ENCODE measurements at regions not wholly inside any gene's neighbourhood (a gene's known extent, or its start where the extent isn't known, plus 50 kb on each side); places are given as distances from the start of the nearest gene placed in this dataset.
"Not testable (repeated sequence)": the region's sequence is repeated elsewhere in the genome, so short reads cannot be mapped to it uniquely, and the experiment has no call there.

DNA sequence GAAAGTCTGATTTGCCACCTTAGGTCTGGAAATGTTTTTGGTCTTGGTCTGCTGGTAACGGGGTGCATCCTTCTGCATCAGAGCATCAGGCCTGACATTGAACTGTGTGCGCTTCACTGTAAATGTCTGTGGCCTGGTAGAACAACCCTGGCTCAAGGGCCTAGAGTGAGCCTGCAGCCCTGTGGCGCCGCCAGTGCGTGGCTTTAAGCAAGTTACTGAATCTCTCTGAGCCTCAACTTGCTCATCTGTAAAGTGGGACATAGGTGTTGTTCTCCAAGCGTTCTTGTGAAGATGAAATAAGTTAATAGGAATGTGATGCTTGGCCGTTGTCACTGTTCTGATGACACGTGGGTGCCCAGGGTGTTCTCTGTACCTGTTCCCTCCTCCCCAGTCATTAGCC lies 127.6 kb upstream of the CIBAR2 start:
- H3K9ac ChIP-seq (ENCODE audit: insufficient read length) = no peak overlapping the region
- no peak for DNase-seq (ENCODE audit: low read depth, low spot score)
- TF ChIP-seq POLR2AphosphoS5 (IDR thresholded peaks at IDR 0.05; ENCODE audit: borderline replicate concordance, low read depth, low read length) (no peak), EZH2 (IDR thresholded peaks at IDR 0.05) (no peak), FOXP2 (optimal IDR thresholded peaks at IDR 0.05; ENCODE audit: control extremely low read depth, extremely low read length, insufficient read depth) (no peak)
- H3K9me3 ChIP-seq (ENCODE audit: low read depth, low read length) = no peaks in the 10 kb centered on the region
- no peaks in the 10 kb centered on the region for H3K36me3 ChIP-seq (ENCODE audit: insufficient read depth, low read length)
- H3K4me3 ChIP-seq = no peak overlapping the region
- H3K27ac ChIP-seq = no peak overlapping the region

DNA sequence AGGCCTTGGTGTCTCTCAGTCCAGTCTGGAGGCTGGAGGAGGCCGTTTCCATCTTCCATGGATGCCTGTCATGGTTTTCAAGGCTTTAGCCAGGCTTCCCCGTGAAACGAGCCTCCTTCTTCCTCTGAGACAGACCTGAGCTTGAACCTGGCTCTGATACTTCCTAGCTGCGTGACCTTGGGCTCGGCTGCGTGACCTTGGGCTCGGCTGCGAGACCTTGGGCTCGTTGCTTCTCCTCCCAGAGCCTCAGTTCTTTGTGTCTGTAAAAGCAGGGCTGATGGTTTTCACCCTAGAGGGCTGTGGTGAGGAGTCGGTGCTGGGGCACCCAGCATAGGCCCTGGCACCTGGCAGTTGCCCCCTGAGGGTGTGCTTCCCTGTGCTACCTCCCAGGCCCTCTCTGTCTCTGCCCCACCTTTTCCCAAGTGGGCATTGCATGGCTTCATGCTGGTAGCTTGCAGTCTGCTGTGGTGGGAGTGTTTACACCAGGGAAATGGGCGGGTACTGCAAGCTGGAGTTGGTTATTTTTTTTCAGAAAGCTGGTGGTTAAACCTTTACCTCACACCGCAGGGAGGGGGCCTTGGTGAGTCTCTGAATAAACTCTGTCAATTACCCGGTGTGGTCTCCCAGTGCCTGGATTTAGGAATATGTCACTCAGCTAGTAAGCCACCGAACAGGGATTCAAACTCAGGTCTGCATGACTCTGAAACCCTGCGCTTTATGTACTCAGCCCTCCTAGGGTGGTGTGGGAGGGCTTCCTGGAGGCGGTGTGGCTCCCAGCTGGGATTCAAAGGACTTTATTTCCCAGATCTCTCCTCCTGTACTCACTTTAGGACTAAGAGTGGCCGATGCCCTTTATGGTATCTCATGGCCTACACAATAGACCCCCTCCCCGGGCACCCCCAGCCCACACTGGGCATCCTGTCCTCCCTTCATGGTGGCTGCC lies 129.0 kb upstream of the CIBAR2 start:
- no peaks in the 10 kb centered on the region for H3K9me3 ChIP-seq (ENCODE audit: low read depth, low read length)
- H3K4me3 ChIP-seq = no peak overlapping the region
- H3K9ac ChIP-seq (ENCODE audit: insufficient read length) = no peak overlapping the region
- H3K36me3 ChIP-seq (ENCODE audit: insufficient read depth, low read length) = no peaks in the 10 kb centered on the region
- no peak overlapping the region for H3K27ac ChIP-seq
- TF ChIP-seq FOXP2 (optimal IDR thresholded peaks at IDR 0.05; ENCODE audit: control extremely low read depth, extremely low read length, insufficient read depth) (no peak), POLR2AphosphoS5 (IDR thresholded peaks at IDR 0.05; ENCODE audit: borderline replicate concordance, low read depth, low read length) (no peak), EZH2 (IDR thresholded peaks at IDR 0.05) (no peak)
- no peak for DNase-seq (ENCODE audit: low read depth, low spot score)

DNA sequence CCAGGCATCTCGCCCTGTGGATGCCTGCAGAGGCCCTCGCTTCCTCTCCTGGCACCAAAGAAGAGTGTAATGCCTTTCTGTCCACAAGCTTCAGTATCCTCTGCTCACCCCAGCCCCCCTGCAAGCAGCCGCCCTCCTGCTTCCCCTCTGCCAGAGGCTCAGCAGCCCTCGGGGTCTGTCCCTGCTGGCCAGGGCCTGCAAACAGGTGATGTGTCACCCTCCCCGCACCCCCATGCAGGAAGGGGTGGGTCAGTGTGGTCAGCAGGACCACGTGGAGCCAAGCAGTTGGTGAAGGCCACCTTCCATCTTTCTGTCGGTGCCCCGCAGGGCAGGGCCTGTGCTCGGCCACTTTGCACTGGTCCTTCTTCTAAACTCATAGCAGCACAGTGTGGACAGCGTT lies 129.9 kb upstream of the CIBAR2 start:
- H3K9ac ChIP-seq (ENCODE audit: insufficient read length) = no peak overlapping the region
- no peak for DNase-seq (ENCODE audit: low read depth, low spot score)
- H3K9me3 ChIP-seq (ENCODE audit: low read depth, low read length) = no peaks in the 10 kb centered on the region
- H3K36me3 ChIP-seq (ENCODE audit: insufficient read depth, low read length) = no peaks in the 10 kb centered on the region
- TF ChIP-seq FOXP2 (optimal IDR thresholded peaks at IDR 0.05; ENCODE audit: control extremely low read depth, extremely low read length, insufficient read depth) (no peak), EZH2 (IDR thresholded peaks at IDR 0.05) (no peak), POLR2AphosphoS5 (IDR thresholded peaks at IDR 0.05; ENCODE audit: borderline replicate concordance, low read depth, low read length) (no peak)
- no peak overlapping the region for H3K4me3 ChIP-seq
- H3K27ac ChIP-seq = no peak overlapping the region

DNA sequence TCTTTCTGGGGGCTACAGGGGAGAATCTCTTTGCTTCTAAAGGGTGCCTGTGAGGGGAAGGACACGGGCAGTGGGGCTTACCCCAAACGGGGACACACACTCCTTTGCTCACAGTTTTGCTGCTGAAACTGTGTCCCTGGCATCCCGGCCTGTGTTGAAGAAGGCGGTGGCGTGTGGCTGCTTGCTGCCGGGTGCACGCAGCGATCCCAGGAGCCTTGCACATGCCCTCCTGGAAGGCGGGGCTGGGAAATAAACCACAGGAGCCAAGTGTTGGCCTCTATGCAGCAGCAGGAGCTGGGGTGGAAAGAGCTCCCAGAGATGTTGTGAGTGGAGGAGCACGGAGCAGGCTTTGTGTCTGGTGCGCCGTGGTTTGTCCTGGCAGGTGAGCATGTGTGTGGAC lies 131.0 kb upstream of the CIBAR2 start:
- H3K9ac ChIP-seq (ENCODE audit: insufficient read length) = no peak overlapping the region
- H3K4me3 ChIP-seq = no peak overlapping the region
- no peak for DNase-seq (ENCODE audit: low read depth, low spot score)
- no peaks in the 10 kb centered on the region for H3K9me3 ChIP-seq (ENCODE audit: low read depth, low read length)
- TF ChIP-seq POLR2AphosphoS5 (IDR thresholded peaks at IDR 0.05; ENCODE audit: borderline replicate concordance, low read depth, low read length) (no peak), FOXP2 (optimal IDR thresholded peaks at IDR 0.05; ENCODE audit: control extremely low read depth, extremely low read length, insufficient read depth) (no peak)
- no peaks in the 10 kb centered on the region for H3K36me3 ChIP-seq (ENCODE audit: insufficient read depth, low read length)
- no peak overlapping the region for H3K27ac ChIP-seq

DNA sequence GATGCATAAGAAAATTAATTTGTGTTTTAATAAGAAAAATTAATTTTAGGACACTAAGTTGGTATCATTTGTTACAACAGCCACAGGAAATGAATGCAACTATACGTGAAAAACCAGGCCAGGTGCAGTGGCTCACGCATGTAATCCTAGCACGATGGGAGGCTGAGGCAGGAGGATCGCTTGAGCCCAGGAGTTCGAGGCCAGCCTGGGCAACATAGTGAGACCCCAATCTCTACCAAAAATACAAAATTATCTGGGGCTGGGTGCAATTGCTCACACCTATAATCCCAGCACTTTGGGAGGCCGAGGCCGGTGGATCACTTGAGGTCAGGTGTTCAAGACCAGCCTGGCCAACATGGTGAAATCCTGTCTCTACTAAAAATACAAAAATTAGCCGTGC lies 132.2 kb upstream of the CIBAR2 start:
- H3K9me3 ChIP-seq (ENCODE audit: low read depth, low read length); H3K27ac ChIP-seq; DNase-seq (ENCODE audit: low read depth, low spot score); H3K4me3 ChIP-seq; H3K36me3 ChIP-seq (ENCODE audit: insufficient read depth, low read length); H3K9ac ChIP-seq (ENCODE audit: insufficient read length): not testable (repeated sequence)

DNA sequence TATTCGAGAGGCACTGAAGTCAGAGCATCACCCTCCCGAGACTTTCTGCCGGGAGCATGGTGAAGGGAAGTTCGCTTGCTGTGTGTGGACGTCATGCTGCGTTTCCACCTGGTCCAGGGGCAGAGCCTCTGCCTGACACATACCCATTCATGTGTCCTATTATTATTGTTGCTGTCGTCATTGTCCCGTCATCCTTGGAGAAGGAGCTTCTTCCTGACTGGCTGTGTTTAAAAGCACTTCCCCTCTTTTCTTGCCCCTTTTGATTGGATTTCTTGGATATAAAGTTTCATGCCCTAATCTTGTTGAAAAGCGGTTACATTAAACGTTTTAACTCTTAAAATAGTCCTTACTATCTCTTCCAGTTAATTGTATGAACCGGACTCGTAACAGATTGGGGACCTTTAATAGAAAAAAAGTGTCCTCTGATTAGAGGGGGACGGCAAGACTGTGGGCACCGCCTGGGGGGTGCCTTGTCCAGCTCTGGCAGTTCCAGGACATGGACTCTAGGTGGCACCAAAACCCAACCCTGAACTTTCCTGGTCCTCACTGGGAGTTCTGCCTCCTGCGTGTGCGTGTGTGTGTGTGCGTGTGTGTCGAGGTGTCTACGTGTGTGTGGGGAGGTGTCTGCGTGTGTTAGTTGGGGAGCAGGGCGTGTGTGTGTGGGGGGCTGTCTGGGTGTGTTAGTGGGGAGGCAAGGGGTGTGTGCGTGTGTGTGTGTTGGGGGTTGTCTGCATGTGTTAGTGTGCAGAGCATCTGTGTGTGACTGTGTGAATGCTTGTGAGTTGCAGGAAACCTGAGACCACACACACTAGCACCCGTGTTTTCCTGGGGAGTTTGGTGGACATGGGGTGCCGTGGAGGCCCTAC lies 133.3 kb upstream of the CIBAR2 start:
- H3K9me3 ChIP-seq (ENCODE audit: low read depth, low read length) = no peaks in the 10 kb centered on the region
- no peaks in the 10 kb centered on the region for H3K36me3 ChIP-seq (ENCODE audit: insufficient read depth, low read length)
- H3K27ac ChIP-seq = peak overlapping the region; percentile 13; the same call in 1 of the 2 replicates
- no peak overlapping the region for H3K9ac ChIP-seq (ENCODE audit: insufficient read length)
- DNase-seq (ENCODE audit: low read depth, low spot score) = no peak
- peak overlapping the region; percentile 48 for H3K4me3 ChIP-seq
- TF ChIP-seq POLR2AphosphoS5 (IDR thresholded peaks at IDR 0.05; ENCODE audit: borderline replicate concordance, low read depth, low read length) = no peak

DNA sequence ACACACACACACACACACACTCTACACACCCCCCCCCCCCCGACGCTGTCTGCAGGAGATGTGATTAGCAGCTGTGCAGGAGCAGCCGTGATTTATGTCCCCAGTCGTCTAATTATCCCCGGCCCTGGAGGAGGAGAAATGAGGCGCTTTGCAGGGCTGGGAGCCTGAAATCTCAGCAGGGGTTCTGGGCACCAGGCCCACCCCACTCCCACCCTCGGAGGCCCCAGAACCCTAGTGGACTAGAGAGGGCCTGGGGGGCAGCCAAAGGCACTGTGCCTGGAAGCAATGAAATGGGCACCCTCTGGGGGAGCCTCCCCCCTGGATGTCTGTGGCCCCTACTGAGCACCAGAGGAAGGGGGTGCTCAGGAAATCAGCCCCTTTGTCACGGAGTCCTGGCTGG lies 134.2 kb upstream of the CIBAR2 start:
- Histone ChIP-seq H3K4me3 (no peak overlapping the region), H3K9me3 (ENCODE audit: low read depth, low read length) (no peaks in the 10 kb centered on the region), H3K9ac (ENCODE audit: insufficient read length) (no peak overlapping the region), H3K27ac (no peak overlapping the region), H3K36me3 (ENCODE audit: insufficient read depth, low read length) (no peaks in the 10 kb centered on the region)
- DNase-seq (ENCODE audit: low read depth, low spot score) = no peak
- no peak for TF ChIP-seq POLR2AphosphoS5 (IDR thresholded peaks at IDR 0.05; ENCODE audit: borderline replicate concordance, low read depth, low read length)
- no peak for TF ChIP-seq FOXP2 (optimal IDR thresholded peaks at IDR 0.05; ENCODE audit: control extremely low read depth, extremely low read length, insufficient read depth)
- TF ChIP-seq EZH2 (IDR thresholded peaks at IDR 0.05) = no peak

DNA sequence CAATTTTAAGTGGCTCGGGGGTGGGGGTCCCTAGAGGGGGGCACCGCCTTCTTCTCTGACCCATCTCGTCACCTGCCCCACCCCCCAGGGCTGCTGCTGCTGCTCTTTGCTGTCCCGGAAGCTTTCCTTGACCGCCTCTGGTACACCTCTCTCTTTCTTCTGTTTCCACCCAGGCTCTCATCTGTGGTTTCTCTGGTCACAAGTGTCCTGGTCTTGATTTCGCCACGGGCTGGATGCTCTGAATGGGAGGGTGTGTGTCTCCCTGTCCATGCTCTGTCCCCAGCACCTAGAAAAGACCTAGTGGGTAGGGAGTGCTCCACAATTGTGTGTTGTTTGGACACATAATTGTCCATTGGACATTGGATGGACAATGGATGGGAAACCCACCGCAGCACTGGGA lies 134.7 kb upstream of the CIBAR2 start:
- Histone ChIP-seq H3K36me3 (ENCODE audit: insufficient read depth, low read length) (no peaks in the 10 kb centered on the region), H3K9me3 (ENCODE audit: low read depth, low read length) (no peaks in the 10 kb centered on the region), H3K27ac (no peak overlapping the region), H3K4me3 (no peak overlapping the region), H3K9ac (ENCODE audit: insufficient read length) (no peak overlapping the region)
- no peak for DNase-seq (ENCODE audit: low read depth, low spot score)
- TF ChIP-seq EZH2 (IDR thresholded peaks at IDR 0.05) (no peak), POLR2AphosphoS5 (IDR thresholded peaks at IDR 0.05; ENCODE audit: borderline replicate concordance, low read depth, low read length) (no peak), FOXP2 (optimal IDR thresholded peaks at IDR 0.05; ENCODE audit: control extremely low read depth, extremely low read length, insufficient read depth) (no peak)
